Osteoblast (primary cell): ENCODE measurements at regions not wholly inside any gene's neighbourhood (a gene's known extent, or its start where the extent isn't known, plus 50 kb on each side); places are given as distances from the start of the nearest gene placed in this dataset.

Experiments
- DNase-seq: peaks from one replicate; pipeline ENCODE4 v3.0.0; 2011; ENCODE audit warnings: low spot score, mixed read lengths; ENCODE audit not compliant: insufficient read length; ENCODE audit errors: missing footprints
- H2AFZ ChIP-seq: 2 replicates; pipeline ENCODE4 v1.6.0; 2011; ENCODE audit warnings: mild to moderate bottlenecking, low read length
- H3K27ac ChIP-seq: 2 replicates; pipeline ENCODE4 v1.5.1; 2011; ENCODE audit warnings: mild to moderate bottlenecking, low read depth, low read length, moderate library complexity
- H3K27me3 ChIP-seq: 2 replicates; pipeline ENCODE4 v1.6.0; 2012; ENCODE audit warnings: mild to moderate bottlenecking, control low read depth, inconsistent platforms, low read length, moderate library complexity; ENCODE audit not compliant: insufficient read depth
- H3K36me3 ChIP-seq: 2 replicates; pipeline ENCODE4 v1.5.1; 2011; ENCODE audit warnings: mild to moderate bottlenecking, low read length, control low read depth, moderate library complexity; ENCODE audit not compliant: insufficient read depth
- H3K4me1 ChIP-seq: 2 replicates; pipeline ENCODE4 v1.5.1; 2011; ENCODE audit warnings: mild to moderate bottlenecking, low read length, control low read depth, moderate library complexity; ENCODE audit not compliant: insufficient read depth
- H3K4me2 ChIP-seq: 2 replicates; pipeline ENCODE4 v1.6.0; 2011; ENCODE audit warnings: mild to moderate bottlenecking, low read length; ENCODE audit not compliant: insufficient read depth
- H3K4me3 ChIP-seq: fragments of 200-600 bp; sonication (generic); 3 replicates; pipeline ENCODE4 v1.5.1; 2012; ENCODE audit warnings: mild to moderate bottlenecking, low read length, inconsistent platforms; ENCODE audit not compliant: insufficient read depth
- H3K79me2 ChIP-seq: 2 replicates; pipeline ENCODE4 v1.6.0; 2012; ENCODE audit warnings: mild to moderate bottlenecking, low read length, control low read depth, inconsistent platforms; ENCODE audit not compliant: insufficient read depth
- H3K9me3 ChIP-seq: 2 replicates; pipeline ENCODE4 v1.5.1; 2011; ENCODE audit warnings: low read depth, low read length, control low read depth
- H4K20me1 ChIP-seq: 2 replicates; pipeline ENCODE4 v1.6.0; 2012; ENCODE audit warnings: mild to moderate bottlenecking, low read length, control low read depth; ENCODE audit not compliant: insufficient read depth
- CTCF ChIP-seq: IDR thresholded peaks from 2 replicates; pipeline ENCODE4 v1.5.1; 2011; ENCODE audit warnings: mild to moderate bottlenecking, low read depth, low read length, moderate library complexity; ENCODE audit errors: extremely low read depth

DNA sequence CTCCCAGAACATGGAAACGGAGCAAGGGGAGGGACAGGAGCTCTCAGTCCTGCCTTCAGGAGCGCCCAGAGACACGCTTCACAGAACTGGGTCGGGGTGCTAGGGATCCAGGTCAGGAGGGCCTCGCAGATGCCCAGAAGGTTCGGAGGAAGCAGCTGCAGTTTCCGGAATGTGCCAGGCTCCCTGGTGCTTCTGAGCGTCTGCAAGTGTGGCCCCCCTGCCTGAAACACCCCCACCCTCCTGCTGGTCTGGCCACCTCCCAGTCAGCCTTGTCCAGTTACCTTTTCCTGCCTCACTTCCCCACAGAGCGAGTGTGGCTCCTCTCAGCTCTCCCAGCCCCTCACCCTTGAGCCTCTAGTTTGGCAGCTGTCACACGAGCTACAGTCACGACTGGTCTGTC, 88.3 kb upstream of the TAF1B start:
- peaks cover 32% of the 10 kb centered on the region for H3K4me1 ChIP-seq
- H3K27me3 ChIP-seq = no peaks in the 10 kb centered on the region
- H3K79me2 ChIP-seq = no peaks in the 10 kb centered on the region
- no peak overlapping the region for H2AFZ ChIP-seq
- no peaks in the 10 kb centered on the region for H4K20me1 ChIP-seq
- no peak for TF ChIP-seq CTCF
- DNase-seq = peak; percentile 45
- no peak overlapping the region for H3K4me3 ChIP-seq
- H3K36me3 ChIP-seq = no peaks in the 10 kb centered on the region
- H3K9me3 ChIP-seq = no peaks in the 10 kb centered on the region
- no peak overlapping the region for H3K4me2 ChIP-seq
- no peak overlapping the region for H3K27ac ChIP-seq

DNA sequence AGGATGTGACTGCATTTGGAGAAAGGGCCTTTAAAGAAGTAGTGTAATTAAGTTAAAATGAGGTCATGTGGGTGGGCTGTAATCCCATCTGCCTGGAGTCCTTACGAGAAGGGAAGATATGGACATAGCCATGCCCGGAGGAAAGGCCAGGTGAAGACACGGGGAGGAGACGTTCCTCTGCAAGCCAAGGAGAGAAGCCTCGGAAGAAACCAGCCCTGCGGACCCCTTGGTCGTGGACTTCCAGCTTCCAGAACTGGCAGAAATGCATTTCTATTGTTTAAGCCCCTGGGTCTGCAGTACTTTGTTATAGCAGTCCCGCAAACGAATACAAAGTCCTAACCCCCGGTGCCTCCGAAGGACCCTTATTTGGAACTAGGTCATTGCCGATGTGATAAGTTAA, 87.6 kb upstream of the TAF1B start:
- DNase-seq = no peak
- no peak overlapping the region for H2AFZ ChIP-seq
- no peaks in the 10 kb centered on the region for H3K79me2 ChIP-seq
- no peak overlapping the region for H3K27ac ChIP-seq
- no peaks in the 10 kb centered on the region for H4K20me1 ChIP-seq
- H3K36me3 ChIP-seq = no peaks in the 10 kb centered on the region
- no peak overlapping the region for H3K4me2 ChIP-seq
- H3K4me3 ChIP-seq = no peak overlapping the region
- no peaks in the 10 kb centered on the region for H3K27me3 ChIP-seq
- no peak for TF ChIP-seq CTCF
- H3K9me3 ChIP-seq = no peaks in the 10 kb centered on the region
- peaks cover 32% of the 10 kb centered on the region for H3K4me1 ChIP-seq

- Histone ChIP-seq H2AFZ (no peak overlapping the region), H3K4me2 (peak overlapping the region; percentile 85), H4K20me1 (no peaks in the 10 kb centered on the region), H3K79me2 (no peaks in the 10 kb centered on the region), H3K36me3 (no peaks in the 10 kb centered on the region), H3K27ac (no peak overlapping the region), H3K4me1 (peaks cover 32% of the 10 kb centered on the region), H3K27me3 (no peaks in the 10 kb centered on the region), H3K4me3 (peak overlapping the region; percentile 68), H3K9me3 (no peaks in the 10 kb centered on the region)
- TF ChIP-seq CTCF = no peak
- DNase-seq = peak; percentile 57
These were observed 86.5 kb upstream of the TAF1B start for GRCh38 chr2:9756692-9757250.

GRCh38 chr2:9757501-9758264, 85.6 kb upstream of the TAF1B start:
- no peak for TF ChIP-seq CTCF
- Histone ChIP-seq H3K27me3 (no peaks in the 10 kb centered on the region), H3K27ac (no peak overlapping the region), H3K4me1 (peaks cover 28% of the 10 kb centered on the region), H3K4me2 (peak overlapping the region; percentile 85), H3K36me3 (no peaks in the 10 kb centered on the region), H2AFZ (peak overlapping the region; percentile 66), H3K4me3 (peak overlapping the region; percentile 68), H4K20me1 (no peaks in the 10 kb centered on the region), H3K9me3 (no peaks in the 10 kb centered on the region), H3K79me2 (no peaks in the 10 kb centered on the region)
- DNase-seq = peak; percentile 91
